ENCODE measurements at regions not wholly inside any gene's neighbourhood (a gene's known extent, or its start where the extent isn't known, plus 50 kb on each side); places are given as distances from the start of the nearest gene placed in this dataset.

GRCh38 chr16:9323170-9323569, 231.7 kb downstream of the HAPSTR1 start:
- Histone ChIP-seq H3K27ac (ENCODE audit: low read depth, low read length) (no peak overlapping the region), H3K9me2 (replicated peaks; ENCODE audit: insufficient read depth, low read length) (no peaks in the 10 kb centered on the region), H3F3A (ENCODE audit: insufficient read depth) (no peaks in the 10 kb centered on the region), H3K36me3 (ENCODE audit: low read length) (no peaks in the 10 kb centered on the region), H4K20me1 (ENCODE audit: low read depth, low read length) (no peaks in the 10 kb centered on the region), H3K4me3 (ENCODE audit: insufficient read depth, low read length, poor library complexity, severe bottlenecking) (no peak overlapping the region), H3K9ac (ENCODE audit: low read length) (no peak overlapping the region), H3K4me2 (ENCODE audit: low read depth, low read length, poor library complexity, severe bottlenecking) (no peak overlapping the region), H3K79me2 (ENCODE audit: insufficient read depth, low read length) (no peaks in the 10 kb centered on the region), H3K9me3 (ENCODE audit: insufficient read depth, low read length) (no peaks in the 10 kb centered on the region), H3K27me3 (ENCODE audit: low read length) (no peaks in the 10 kb centered on the region), H2AFZ (ENCODE audit: low read depth, low read length, severe bottlenecking) (no peak overlapping the region)
- TF ChIP-seq, protein P1, sequence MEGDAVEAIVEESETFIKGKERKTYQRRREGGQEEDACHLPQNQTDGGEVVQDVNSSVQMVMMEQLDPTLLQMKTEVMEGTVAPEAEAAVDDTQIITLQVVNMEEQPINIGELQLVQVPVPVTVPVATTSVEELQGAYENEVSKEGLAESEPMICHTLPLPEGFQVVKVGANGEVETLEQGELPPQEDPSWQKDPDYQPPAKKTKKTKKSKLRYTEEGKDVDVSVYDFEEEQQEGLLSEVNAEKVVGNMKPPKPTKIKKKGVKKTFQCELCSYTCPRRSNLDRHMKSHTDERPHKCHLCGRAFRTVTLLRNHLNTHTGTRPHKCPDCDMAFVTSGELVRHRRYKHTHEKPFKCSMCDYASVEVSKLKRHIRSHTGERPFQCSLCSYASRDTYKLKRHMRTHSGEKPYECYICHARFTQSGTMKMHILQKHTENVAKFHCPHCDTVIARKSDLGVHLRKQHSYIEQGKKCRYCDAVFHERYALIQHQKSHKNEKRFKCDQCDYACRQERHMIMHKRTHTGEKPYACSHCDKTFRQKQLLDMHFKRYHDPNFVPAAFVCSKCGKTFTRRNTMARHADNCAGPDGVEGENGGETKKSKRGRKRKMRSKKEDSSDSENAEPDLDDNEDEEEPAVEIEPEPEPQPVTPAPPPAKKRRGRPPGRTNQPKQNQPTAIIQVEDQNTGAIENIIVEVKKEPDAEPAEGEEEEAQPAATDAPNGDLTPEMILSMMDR (IDR thresholded peaks at IDR 0.05; ENCODE audit: insufficient read depth, low read length, poor library complexity, severe bottlenecking) = no peak
- no peak for TF ChIP-seq EZH2phosphoT487 (conservative IDR thresholded peaks at IDR 0.05; ENCODE audit: low read length)

DNA sequence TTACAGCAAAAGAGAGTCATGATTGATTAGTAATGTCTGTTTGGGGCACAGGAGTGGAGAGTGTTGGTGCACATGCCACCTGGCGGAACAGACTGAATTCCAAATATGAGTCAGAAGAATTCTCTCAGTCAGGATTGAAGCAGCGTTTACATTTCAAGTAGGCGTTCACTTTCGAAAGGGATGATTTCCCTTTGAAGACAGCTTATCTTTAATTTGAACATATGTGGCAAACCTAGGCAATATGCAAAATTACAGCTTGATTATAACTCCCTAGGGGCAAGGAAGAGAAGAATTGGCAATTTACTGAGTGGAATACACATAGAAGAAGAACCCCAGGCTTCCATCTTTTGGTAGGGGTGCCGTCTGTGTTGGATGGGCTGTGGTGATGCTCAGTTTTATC, 235.8 kb downstream of the HAPSTR1 start:
- no peaks in the 10 kb centered on the region for H4K20me1 ChIP-seq (ENCODE audit: low read depth, low read length)
- H3K4me2 ChIP-seq (ENCODE audit: low read depth, low read length, poor library complexity, severe bottlenecking) = no peak overlapping the region
- H3K36me3 ChIP-seq (ENCODE audit: low read length) = no peaks in the 10 kb centered on the region
- no peaks in the 10 kb centered on the region for H3K9me2 ChIP-seq (replicated peaks; ENCODE audit: insufficient read depth, low read length)
- no peak overlapping the region for H3K27ac ChIP-seq (ENCODE audit: low read depth, low read length)
- H3K79me2 ChIP-seq (ENCODE audit: insufficient read depth, low read length) = no peaks in the 10 kb centered on the region
- no peak overlapping the region for H2AFZ ChIP-seq (ENCODE audit: low read depth, low read length, severe bottlenecking)
- no peak overlapping the region for H3K9ac ChIP-seq (ENCODE audit: low read length)
- H3K4me3 ChIP-seq (ENCODE audit: insufficient read depth, low read length, poor library complexity, severe bottlenecking) = no peak overlapping the region
- no peaks in the 10 kb centered on the region for H3F3A ChIP-seq (ENCODE audit: insufficient read depth)
- no peaks in the 10 kb centered on the region for H3K27me3 ChIP-seq (ENCODE audit: low read length)
- no peak for TF ChIP-seq EZH2phosphoT487 (conservative IDR thresholded peaks at IDR 0.05; ENCODE audit: low read length)
- TF ChIP-seq, protein P1 (IDR thresholded peaks at IDR 0.05; ENCODE audit: insufficient read depth, low read length, poor library complexity, severe bottlenecking) = no peak
- H3K9me3 ChIP-seq (ENCODE audit: insufficient read depth, low read length) = no peaks in the 10 kb centered on the region

- H3K9ac ChIP-seq (ENCODE audit: low read length) = no peak overlapping the region
- no peaks in the 10 kb centered on the region for H3K36me3 ChIP-seq (ENCODE audit: low read length)
- no peaks in the 10 kb centered on the region for H3F3A ChIP-seq (ENCODE audit: insufficient read depth)
- H3K27ac ChIP-seq (ENCODE audit: low read depth, low read length) = no peak overlapping the region
- no peaks in the 10 kb centered on the region for H3K27me3 ChIP-seq (ENCODE audit: low read length)
- no peak overlapping the region for H2AFZ ChIP-seq (ENCODE audit: low read depth, low read length, severe bottlenecking)
- H3K4me2 ChIP-seq (ENCODE audit: low read depth, low read length, poor library complexity, severe bottlenecking) = no peak overlapping the region
- H3K9me3 ChIP-seq (ENCODE audit: insufficient read depth, low read length) = no peaks in the 10 kb centered on the region
- no peaks in the 10 kb centered on the region for H4K20me1 ChIP-seq (ENCODE audit: low read depth, low read length)
- H3K79me2 ChIP-seq (ENCODE audit: insufficient read depth, low read length) = no peaks in the 10 kb centered on the region
- TF ChIP-seq, protein P1 (IDR thresholded peaks at IDR 0.05; ENCODE audit: insufficient read depth, low read length, poor library complexity, severe bottlenecking) = no peak
- no peak for TF ChIP-seq EZH2phosphoT487 (conservative IDR thresholded peaks at IDR 0.05; ENCODE audit: low read length)
- H3K4me3 ChIP-seq (ENCODE audit: insufficient read depth, low read length, poor library complexity, severe bottlenecking) = no peak overlapping the region
- no peaks in the 10 kb centered on the region for H3K9me2 ChIP-seq (replicated peaks; ENCODE audit: insufficient read depth, low read length)
Measured at GRCh38 chr16:9328411-9328810, 237.0 kb downstream of the HAPSTR1 start.
